ENCODE measurements at regions not wholly inside any gene's neighbourhood (a gene's known extent, or its start where the extent isn't known, plus 50 kb on each side); places are given as distances from the start of the nearest gene placed in this dataset.

DNA sequence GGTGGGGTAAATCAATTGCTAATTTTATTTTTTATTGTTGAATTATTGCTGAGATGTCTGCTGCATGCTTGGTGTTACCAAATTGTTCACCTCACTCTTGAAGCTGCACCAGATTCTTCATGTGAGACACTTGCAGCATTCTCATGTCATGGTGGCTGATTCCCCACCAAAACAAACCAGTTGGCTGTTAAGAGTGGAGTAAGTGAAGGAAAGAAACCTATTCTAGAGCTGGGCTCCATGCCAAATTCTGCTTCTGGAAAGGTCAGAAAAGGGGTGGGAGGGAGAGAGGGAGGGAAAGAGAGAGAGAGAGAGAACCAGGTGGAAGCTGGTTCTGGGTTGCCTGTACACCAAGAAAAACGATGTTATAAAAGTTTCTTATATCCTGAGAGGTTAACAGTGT, 317.5 kb upstream of the THRB start (continued):
- no peak for TF ChIP-seq BACH1 (IDR thresholded peaks at IDR 0.05; ENCODE audit: borderline replicate concordance)
- TF ChIP-seq, protein P1, sequence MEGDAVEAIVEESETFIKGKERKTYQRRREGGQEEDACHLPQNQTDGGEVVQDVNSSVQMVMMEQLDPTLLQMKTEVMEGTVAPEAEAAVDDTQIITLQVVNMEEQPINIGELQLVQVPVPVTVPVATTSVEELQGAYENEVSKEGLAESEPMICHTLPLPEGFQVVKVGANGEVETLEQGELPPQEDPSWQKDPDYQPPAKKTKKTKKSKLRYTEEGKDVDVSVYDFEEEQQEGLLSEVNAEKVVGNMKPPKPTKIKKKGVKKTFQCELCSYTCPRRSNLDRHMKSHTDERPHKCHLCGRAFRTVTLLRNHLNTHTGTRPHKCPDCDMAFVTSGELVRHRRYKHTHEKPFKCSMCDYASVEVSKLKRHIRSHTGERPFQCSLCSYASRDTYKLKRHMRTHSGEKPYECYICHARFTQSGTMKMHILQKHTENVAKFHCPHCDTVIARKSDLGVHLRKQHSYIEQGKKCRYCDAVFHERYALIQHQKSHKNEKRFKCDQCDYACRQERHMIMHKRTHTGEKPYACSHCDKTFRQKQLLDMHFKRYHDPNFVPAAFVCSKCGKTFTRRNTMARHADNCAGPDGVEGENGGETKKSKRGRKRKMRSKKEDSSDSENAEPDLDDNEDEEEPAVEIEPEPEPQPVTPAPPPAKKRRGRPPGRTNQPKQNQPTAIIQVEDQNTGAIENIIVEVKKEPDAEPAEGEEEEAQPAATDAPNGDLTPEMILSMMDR (IDR thresholded peaks at IDR 0.05 in 2 of 3, conservative IDR thresholded peaks at IDR 0.05 in 1 of 3; ENCODE audit: control insufficient read depth in 2 of 3, extremely low read depth in 1 of 3, insufficient read depth in 1 of 3, low read depth in 3 of 3, low read length in 3 of 3) = no peak
- TF ChIP-seq, protein P2, sequence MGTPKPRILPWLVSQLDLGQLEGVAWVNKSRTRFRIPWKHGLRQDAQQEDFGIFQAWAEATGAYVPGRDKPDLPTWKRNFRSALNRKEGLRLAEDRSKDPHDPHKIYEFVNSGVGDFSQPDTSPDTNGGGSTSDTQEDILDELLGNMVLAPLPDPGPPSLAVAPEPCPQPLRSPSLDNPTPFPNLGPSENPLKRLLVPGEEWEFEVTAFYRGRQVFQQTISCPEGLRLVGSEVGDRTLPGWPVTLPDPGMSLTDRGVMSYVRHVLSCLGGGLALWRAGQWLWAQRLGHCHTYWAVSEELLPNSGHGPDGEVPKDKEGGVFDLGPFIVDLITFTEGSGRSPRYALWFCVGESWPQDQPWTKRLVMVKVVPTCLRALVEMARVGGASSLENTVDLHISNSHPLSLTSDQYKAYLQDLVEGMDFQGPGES (IDR thresholded peaks at IDR 0.05) = no peak
- no peak for TF ChIP-seq IRF4 (IDR thresholded peaks at IDR 0.05; ENCODE audit: low read depth, low read length)

DNA sequence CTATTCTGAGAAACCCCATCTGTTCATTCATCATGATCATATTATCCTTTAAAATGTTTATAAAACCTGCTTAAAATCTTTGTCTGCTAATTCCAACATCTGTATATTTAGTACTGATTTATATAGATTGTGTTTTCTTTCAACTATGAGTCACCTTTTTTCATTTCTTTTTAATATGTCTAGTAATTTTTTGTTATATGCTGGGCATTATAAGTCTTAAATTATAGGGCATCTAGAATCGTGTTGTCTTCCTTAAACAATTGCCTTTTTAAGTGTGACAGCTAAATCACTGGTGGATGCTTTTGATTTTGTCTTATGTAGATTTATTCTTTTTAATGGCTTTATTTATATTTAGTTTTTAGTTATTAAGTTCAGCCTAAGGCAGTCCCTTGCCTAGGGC, 323.4 kb upstream of the THRB start:
- ChIA-PET CTCF (interaction anchor here (0.6 kb wide), 1 partner anchor 21 kb away, joined by 3 read pairs; no protein-coding TSS in a partner anchor), RAD21 (ENCODE audit: unreplicated experiment) (no interaction called here), POLR2A (no interaction called here), SMC1A (ENCODE audit: uncharacterized antibody, unreplicated experiment) (no interaction called here)
- Histone ChIP-seq H3K79me2 (ENCODE audit: control insufficient read depth, insufficient read depth, low read length) (no peaks in the 10 kb centered on the region), H4K20me1 (ENCODE audit: control insufficient read depth, insufficient read depth) (no peaks in the 10 kb centered on the region), H3K4me1 (ENCODE audit: control insufficient read depth, insufficient read depth, low read length) (no peaks in the 10 kb centered on the region), H3K36me3 (ENCODE audit: control insufficient read depth in 2 of 2, insufficient read depth in 2 of 2, low read length in 1 of 2) (no peaks in the 10 kb centered on the region), H3K27me3 (replicated peaks in 1 of 2; ENCODE audit: control insufficient read depth in 2 of 2, insufficient read depth in 2 of 2, low read length in 1 of 2) (no peaks in the 10 kb centered on the region), H3K9me3 (replicated peaks; ENCODE audit: control insufficient read depth, insufficient read depth, low read length) (no peaks in the 10 kb centered on the region), H2AFZ (ENCODE audit: control insufficient read depth, low read depth, low read length) (no peak overlapping the region), H3K27ac (ENCODE audit: control insufficient read depth, insufficient read depth) (no peak overlapping the region), H3K9ac (ENCODE audit: control insufficient read depth, insufficient read depth, low read length) (no peak overlapping the region), H3K4me3 (no peak overlapping the region), H3K4me2 (ENCODE audit: control insufficient read depth, insufficient read depth) (no peak overlapping the region)
- no TSS peak for BruUV-seq (replicated peaks)
- TF ChIP-seq, protein P3, sequence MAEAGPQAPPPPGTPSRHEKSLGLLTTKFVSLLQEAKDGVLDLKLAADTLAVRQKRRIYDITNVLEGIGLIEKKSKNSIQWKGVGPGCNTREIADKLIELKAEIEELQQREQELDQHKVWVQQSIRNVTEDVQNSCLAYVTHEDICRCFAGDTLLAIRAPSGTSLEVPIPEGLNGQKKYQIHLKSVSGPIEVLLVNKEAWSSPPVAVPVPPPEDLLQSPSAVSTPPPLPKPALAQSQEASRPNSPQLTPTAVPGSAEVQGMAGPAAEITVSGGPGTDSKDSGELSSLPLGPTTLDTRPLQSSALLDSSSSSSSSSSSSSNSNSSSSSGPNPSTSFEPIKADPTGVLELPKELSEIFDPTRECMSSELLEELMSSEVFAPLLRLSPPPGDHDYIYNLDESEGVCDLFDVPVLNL (IDR thresholded peaks at IDR 0.05; ENCODE audit: low read depth, low read length) = no peak
- TF ChIP-seq ZNF217 (IDR thresholded peaks at IDR 0.05) = no peak
- no peak for TF ChIP-seq BHLHE40 (IDR thresholded peaks at IDR 0.05; ENCODE audit: borderline replicate concordance in 1 of 2, low read depth in 2 of 2, low read length in 1 of 2)
- FAIRE-seq = no peak
- ATAC-seq = no peak
- DNase-seq (ENCODE audit: low read depth, low spot score) = no peak
- in situ Hi-C loops (cut with MboI) (no loop called here), intact Hi-C loops (cut with micrococcal nuclease; ENCODE audit: unreplicated experiment) (no loop called here)
- 0% methylated on average over 1 of the region's 1 CpG for WGBS (ENCODE audit: insufficient coverage, insufficient replicate concordance, low lambda C conversion rate, missing lambda C conversion rate)

Measured in GM12878 (cell line).